ENCODE measurements at regions not wholly inside any gene's neighbourhood (a gene's known extent, or its start where the extent isn't known, plus 50 kb on each side); places are given as distances from the start of the nearest gene placed in this dataset.
"Not testable (repeated sequence)": the region's sequence is repeated elsewhere in the genome, so short reads cannot be mapped to it uniquely, and the experiment has no call there.

DNA sequence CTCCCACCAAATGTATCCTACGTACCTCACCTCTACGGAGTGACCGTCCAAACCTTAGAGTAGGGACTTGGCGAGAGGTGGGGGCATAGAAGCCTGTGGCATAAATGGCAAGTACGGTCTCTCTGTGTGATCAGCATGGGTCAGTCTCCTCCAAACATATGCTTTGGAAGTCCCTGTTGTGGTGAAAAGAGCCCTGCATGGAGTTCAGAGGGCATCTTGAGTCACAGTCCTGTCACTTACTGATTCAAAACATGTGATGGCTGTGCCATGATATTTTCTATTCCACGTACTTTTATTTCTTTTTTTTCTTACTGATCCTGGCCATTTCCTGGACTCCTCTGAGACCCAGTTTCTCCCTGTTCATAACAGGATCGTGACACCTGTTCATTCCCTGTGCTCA, 67.5 kb upstream of the CEP85L start:
- no peak for DNase-seq

DNA sequence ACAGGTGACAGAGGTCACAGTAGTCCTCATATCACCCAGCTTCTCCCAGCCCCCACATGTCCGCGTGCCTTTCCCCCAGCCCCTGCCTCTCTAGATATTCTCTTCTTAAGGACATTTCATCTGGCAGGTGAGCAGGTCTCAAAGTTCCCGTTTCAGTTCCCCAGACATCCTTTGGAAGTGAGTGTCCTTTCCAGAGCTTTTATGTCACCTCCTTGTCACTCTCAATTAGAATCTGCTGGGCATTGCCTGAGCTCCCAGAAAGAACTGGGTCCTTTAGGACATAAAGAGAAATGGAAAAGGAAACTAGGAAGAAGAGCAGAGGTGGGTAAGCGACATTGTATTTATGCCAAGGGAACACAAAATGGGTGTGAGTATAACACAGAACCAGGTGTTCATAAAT, 66.9 kb upstream of the CEP85L start:
- DNase-seq, result no peak

DNA sequence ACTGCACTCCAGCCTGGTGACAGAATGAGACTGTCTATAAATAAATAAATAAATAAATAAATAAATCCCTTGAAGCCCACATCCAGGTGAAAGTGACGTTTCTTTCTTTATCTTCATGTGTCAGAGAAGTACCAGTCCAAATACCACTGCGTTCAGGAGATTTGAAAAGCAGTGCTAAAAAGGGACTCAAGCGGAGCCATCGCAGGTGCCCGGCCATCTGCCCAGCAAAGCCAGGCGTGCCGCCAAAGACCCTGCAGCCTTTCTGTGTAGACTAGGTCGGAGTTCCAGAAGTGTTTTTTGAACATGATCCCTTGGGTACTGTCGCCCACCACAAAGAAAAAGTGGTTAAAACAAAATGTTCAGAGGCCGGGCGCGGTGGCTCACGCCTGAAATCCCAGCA, 65.7 kb upstream of the CEP85L start:
- no peak for DNase-seq

GRCh38 chr6:118715907-118716306, 64.5 kb upstream of the CEP85L start:
- DNase-seq, result not testable (repeated sequence)

- no peak for DNase-seq
These were observed 64.0 kb upstream of the CEP85L start for GRCh38 chr6:118715376-118715775.

GRCh38 chr6:118714756-118715155, 63.4 kb upstream of the CEP85L start:
- DNase-seq, result no peak

- no peak for DNase-seq
These were observed 61.6 kb upstream of the CEP85L start for GRCh38 chr6:118712969-118713368.

- no peak for DNase-seq
These were observed 59.2 kb upstream of the CEP85L start for GRCh38 chr6:118710616-118711015.

DNA sequence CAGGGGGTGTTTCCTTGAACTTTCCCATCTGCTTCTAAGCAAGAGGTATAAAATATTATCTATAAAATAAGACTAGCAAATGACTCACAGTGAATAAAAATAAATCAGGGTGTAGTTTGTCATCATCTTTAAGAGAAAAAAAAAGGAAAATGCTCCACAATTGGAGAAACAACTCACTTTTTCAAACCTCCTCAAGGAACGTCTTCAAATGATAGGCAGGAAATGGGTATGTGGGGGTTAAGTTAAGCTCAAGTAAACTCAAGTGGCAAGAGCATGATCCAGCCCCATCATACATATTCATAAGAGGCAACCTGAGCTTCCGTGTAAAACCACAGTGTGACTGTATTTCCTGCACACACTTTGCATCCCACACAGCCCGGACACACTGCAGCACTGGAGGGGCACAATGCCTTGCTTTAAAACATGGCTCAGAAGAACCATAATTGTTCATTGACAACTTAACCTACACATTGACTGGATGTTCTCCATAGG, 58.5 kb upstream of the CEP85L start:
- DNase-seq, result peak in 1 of 2 donors; percentile 75

GRCh38 chr6:118708744-118709143, 57.4 kb upstream of the CEP85L start:
- no peak for DNase-seq

DNA sequence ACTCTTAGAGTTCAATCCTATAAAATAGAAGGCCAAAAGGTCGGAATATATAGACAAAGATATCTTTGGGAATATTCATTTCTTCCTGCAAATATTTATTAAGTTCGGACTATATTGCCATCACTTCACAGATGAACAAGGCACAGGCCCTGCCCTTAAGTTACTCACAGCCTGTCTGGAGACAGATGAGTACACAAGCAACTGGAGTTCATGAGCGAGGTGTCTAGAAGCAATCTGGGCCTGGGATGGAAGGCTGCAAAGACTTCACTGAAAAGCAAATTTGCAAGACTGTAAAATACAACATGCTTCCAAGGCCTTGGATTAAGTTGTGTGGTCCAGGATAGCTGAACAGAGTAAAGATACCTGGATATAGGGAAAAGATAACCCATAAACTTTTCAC, 56.7 kb upstream of the CEP85L start:
- no peak for DNase-seq

DNA sequence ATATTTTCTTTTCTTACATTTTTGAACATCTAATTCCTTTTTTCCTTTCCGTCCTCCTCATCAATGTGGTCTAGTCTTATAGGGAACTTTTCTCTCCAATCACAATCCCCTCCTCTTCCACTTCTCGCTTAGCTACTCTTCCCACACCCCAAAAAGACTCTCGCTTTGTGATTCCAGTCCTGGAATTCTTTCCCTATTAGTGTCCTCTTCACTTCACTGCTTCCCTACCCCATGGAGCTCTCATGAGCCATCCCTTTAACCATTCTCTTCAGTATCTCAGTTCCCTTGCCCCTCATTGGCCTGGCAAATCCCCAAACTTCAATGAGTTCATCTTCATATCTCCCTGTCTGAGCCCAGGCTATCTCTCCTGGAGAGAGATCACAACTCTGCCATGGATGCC, 55.3 kb upstream of the CEP85L start:
- DNase-seq, result no peak

DNA sequence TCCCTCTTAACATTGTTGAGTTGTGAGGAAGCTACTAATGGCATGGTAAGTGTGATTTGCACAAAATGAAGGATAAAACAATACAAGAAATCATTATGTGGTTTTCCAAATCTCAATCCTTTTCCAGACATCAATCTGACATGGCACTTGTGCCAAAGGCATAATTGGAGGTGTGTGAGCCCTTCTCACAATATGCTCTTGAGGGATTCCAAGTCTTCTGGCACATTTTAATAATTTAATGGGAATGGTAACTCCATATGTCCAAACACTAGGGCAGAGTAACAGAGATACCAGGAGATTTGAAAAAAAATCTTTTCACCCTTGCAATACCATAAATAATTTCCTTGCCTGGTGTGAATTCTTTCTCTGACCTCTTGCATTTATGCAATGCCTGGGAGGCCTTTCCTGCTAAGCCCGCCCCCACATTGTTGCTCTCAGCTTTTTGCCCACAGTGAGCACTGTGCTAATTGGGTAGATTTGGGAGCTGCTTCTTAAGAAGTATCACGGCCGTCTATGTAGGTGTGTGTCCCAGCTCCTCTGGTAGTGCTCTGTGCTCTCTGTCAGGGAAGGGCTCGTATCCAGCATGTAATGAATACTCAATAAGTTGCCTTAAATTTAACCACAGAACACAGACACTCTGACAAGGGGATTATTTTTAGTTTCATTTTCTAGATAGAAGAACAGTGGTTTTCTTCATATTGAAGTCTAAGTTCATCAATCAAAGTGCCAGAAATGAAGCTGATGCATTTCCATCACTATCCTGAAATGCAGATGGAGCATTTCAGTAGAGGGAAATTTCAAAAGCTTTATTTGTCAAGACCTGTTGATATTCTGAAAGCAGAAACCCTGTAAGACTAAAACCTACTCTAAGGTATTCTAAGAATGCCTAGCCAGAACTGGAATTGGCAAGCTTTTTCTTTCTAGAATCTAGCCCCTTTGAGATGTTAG, 54.4 kb upstream of the CEP85L start:
- DNase-seq, result no peak

- DNase-seq, result no peak
These were observed 53.5 kb upstream of the CEP85L start for GRCh38 chr6:118704915-118705314.

DNA sequence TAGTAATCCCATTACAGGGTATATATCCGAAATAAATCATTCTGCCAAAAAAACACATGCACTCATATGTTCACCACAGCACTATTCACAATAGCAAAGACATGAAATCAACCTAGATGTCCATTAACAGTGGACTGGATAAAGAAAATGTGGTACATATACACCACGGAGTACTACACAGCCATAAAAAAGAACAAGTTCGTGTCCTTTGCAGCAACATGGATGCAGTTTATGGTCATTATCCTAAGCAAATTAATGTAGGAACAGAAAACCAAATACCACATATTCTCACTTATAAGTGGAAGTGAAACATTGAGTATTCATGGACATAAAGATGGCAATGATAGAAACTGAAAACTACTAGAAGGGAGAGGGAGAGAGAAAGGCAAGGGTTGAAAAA, 49.9 kb upstream of the CEP85L start:
- not testable (repeated sequence) for DNase-seq

All from bone marrow (tissue), 2 donors.